Middle frontal gyrus (tissue), 1 donor: ENCODE measurements at regions not wholly inside any gene's neighbourhood (a gene's known extent, or its start where the extent isn't known, plus 50 kb on each side); places are given as distances from the start of the nearest gene placed in this dataset.
"Not testable (repeated sequence)": the region's sequence is repeated elsewhere in the genome, so short reads cannot be mapped to it uniquely, and the experiment has no call there.

Source experiments
- DNase-seq: peaks from one replicate; pipeline ENCODE4 v3.0.0-alpha.2; 2015; ENCODE audit warnings: low spot score; ENCODE audit errors: extremely low spot score

DNA sequence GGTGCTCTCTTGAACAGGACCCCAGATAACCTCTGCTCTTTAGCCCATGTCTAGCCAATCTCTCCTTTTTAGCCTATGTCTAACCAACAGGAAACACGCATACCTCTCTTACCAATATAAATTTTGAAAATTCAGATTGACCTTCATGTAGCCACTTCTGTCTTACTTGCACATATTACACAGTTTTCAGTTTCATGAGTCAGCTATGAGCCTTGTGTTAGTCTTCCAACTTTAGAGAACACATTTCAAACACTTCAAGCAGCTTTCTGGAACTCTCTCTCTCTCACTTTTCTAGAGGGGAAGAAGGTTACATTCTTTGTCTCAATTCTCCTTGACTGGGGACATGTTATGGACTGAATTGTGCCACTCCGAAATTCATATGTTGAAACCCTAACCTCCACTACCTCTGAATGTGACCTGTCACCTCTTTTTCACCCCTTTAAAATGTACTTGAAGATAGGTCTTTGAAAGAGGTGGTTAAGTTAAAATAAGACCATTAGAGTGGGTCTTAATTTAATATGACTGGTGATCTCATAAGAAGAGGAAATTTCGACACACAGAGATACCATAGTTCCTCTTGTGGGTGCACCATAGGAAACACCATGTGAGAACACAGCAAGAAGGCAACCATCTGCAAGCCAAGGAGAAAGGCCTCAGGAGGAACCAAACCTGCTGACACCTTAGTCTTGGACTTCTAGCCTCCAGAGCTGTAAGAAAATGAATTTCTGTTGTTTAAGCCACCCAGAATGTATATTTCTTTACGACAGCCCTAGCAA lies 480.3 kb upstream of the ALCAM start:
- no peak for DNase-seq

- no peak for DNase-seq
Measured at GRCh38 chr3:104887069-104887468, 479.6 kb upstream of the ALCAM start.

GRCh38 chr3:104887619-104888018 lies 479.1 kb upstream of the ALCAM start:
- DNase-seq, result no peak

GRCh38 chr3:104892044-104892443 lies 474.7 kb upstream of the ALCAM start:
- no peak for DNase-seq

DNA sequence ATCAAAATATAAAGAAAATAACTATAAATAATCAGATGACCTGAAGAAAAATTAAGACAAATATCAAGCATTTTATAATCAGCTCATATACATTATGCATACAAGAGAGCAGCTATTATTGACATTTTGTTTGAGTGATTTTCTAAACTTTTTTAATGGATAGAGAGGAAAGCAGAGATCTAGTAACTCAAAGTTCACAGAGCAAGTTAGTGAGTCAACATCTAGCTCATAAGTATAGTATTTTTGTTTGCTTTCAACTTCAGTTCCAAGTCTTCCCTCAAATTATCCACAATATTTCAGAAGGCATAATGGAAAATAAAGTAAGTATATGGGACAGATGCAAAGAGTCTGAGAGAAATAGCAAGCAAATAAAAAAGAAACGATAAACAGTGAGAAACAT lies 470.1 kb upstream of the ALCAM start:
- DNase-seq, result no peak

DNA sequence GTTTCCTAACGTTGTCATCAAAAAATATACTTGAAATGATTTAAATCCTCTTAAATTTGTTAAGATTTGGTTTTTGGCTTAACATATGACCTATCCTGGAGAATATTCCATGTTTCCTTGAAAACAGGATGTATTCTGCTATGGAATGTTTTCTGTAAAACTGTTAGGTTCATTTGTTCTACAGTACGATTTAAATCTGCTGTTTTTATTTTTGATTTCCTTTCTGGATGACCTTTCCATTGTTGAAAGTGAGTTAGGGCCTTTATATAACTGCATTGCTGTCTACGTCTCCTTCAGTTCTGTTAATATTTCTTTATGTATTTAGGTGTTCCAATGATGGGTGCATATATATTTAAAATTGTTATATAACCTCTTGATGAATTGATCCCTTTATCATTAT lies 465.3 kb upstream of the ALCAM start:
- no peak for DNase-seq

DNA sequence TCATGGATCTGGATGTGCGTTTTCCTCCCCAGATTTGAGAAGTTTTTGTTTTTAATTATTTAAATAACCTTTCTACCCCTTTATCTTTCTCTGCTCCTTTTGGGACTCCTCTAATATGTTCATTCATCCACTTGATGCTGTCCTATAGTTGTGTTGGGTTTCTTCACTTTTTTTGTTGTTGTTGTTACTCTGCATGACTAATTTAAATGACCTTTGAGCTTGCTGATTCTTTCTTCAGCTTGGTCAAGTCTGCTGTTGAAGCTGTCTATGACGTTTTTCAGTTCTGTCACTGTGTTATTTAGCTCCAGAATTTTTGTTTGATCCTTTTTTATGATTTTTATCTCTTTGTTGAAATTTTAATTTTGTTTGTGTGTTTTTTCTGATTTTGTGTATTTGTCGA lies 463.6 kb upstream of the ALCAM start:
- DNase-seq, result no peak

- DNase-seq, result no peak
Measured at GRCh38 chr3:104906001-104906639, 460.6 kb upstream of the ALCAM start.

DNA sequence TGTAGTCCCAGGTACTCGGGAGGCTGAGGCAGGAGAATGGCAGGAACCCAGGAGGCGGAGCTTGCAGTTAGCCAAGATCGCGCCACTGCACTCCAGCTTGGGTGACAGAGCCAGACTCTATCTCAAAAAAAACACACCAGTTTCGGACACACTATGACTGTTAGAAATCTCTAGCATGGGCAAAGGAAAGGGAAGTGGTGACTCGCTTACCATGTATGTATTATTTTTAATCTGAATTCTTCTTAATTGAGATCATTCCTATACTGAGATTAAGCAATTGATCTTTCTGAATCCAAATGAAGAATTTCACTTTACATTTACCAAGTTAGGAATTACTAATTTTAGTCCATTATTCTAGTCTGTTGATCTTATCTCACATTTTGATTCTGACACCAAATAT lies 459.2 kb upstream of the ALCAM start:
- DNase-seq, result no peak

DNA sequence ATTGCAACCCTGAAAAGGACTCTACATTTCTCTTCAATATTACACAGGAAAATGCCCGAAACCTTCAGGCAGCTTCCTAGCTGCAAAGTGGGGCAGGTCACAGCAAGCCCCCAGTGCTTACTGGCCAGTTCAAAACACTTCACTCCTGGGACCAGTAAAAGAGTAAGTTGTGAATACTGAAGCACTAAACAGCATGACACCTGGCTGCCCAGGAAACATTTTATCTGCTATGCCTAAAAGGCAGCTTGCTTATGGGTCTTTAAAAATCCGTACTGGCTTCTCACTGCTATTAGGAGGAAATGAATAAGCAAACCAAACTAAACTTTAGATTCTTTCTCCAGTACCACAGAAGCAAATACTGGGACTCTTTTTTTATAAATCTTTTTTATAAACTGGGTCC lies 457.9 kb upstream of the ALCAM start:
- no peak for DNase-seq

- no peak for DNase-seq
Measured at GRCh38 chr3:104909198-104909597, 457.5 kb upstream of the ALCAM start.

DNA sequence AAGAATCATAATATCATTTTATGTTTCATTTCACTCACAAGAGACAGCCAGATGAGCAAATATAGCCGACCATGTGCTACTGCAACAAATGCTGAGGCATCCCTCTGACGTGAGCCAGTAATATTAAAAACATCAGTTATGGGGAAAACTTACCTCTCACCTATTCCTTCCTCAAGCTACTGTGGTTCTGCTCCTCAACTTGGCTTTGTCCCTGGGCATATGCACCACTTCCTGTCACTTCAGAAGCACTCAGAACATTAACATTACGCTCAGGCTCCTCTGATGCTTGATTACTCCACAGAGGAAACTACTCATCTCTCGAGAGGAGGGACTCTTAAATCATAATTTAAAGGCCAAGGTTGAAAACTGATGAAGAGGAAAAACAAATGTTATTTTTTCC lies 457.0 kb upstream of the ALCAM start:
- DNase-seq, result no peak

GRCh38 chr3:104911376-104911775 lies 455.3 kb upstream of the ALCAM start:
- no peak for DNase-seq

DNA sequence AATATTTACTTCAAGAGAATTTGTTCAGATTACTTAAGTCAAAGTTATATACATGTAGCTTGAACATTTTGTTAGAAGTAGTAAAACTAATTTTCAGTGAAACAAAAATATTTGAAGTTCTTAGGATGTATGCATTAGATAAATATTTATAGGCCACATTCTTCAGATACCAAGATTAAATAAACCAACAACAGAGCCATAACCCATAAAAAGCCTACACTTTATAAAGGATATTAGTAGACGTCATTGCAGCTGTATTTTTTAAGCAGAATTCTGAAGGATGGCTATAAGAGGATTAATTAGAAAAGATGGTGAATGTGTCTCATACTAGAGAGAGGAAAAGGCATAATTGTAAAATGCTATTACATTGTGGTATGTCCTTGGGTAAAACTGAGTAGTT lies 449.7 kb upstream of the ALCAM start:
- no peak for DNase-seq

- DNase-seq, result no peak
Measured at GRCh38 chr3:104920512-104920911, 446.2 kb upstream of the ALCAM start.

- DNase-seq, result no peak
Measured at GRCh38 chr3:104933972-104934371, 432.7 kb upstream of the ALCAM start.

- DNase-seq, result no peak
Measured at GRCh38 chr3:104935613-104936012, 431.1 kb upstream of the ALCAM start.

- DNase-seq, result no peak
Measured at GRCh38 chr3:104939196-104939595, 427.5 kb upstream of the ALCAM start.

- DNase-seq, result no peak
Measured at GRCh38 chr3:104941785-104942184, 424.9 kb upstream of the ALCAM start.

DNA sequence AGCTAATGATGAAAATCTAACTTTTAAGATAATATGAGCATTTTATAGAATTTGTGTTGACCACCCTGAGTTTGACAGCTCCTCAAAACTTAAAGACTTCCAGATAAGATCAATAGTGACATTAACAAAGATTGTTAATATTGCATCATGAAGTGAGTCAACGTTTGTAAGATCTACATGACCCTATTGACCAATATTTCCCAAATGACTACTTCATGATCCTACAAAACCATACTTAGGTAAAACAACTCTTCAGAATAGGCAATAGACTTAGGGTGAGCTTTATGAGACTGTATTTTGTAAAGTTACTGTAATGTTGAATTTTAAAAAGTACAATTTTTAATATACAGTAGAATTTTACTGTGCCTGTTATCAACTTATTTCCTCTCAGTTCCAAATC lies 422.7 kb upstream of the ALCAM start:
- DNase-seq, result no peak

- no peak for DNase-seq
Measured at GRCh38 chr3:104947943-104948342, 418.8 kb upstream of the ALCAM start.

DNA sequence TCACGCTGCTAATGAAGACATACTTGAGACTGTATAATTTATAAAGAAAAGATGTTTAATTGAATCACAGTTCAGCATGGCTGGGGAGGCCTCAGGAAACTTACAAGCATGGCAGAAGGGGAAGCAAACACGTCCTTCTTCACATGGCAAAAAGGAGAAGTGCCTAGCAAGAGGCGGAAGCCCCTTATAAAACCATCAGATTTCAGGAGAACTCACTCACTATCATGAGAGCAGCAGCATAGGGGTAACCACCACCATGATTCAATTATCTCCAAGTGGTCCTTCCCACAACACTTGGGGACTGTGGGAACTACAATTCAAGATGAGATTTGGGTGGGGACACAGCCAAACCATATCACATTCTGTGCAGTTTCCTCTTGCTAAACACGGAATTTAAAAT lies 416.9 kb upstream of the ALCAM start:
- not testable (repeated sequence) for DNase-seq

DNA sequence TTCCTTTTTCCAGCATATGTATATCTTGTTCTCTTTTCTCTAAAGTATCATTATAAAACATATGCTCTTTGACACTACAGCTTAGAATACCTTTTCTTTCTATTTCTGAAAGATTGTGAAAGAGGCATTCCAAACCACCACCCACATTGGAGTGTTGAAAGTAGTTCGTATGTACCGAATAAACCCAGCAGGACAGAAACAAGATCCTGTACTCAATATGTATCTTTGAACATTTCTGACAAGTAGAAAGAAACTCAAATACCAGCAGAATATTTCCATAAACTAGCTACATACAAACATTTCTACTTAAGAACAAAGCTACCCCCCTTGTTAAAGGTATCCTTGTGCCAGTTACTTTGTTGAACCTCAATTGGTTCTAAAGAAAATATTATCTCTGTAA lies 415.3 kb upstream of the ALCAM start:
- no peak for DNase-seq
